SHP77 (cell line): ENCODE measurements at regions not wholly inside any gene's neighbourhood (a gene's known extent, or its start where the extent isn't known, plus 50 kb on each side); places are given as distances from the start of the nearest gene placed in this dataset.

Experiments
- DNase-seq, 2 experiments: peaks; one replicate each; lab custom pipeline; 2025; lab: John Stamatoyannopoulos, UW

DNA sequence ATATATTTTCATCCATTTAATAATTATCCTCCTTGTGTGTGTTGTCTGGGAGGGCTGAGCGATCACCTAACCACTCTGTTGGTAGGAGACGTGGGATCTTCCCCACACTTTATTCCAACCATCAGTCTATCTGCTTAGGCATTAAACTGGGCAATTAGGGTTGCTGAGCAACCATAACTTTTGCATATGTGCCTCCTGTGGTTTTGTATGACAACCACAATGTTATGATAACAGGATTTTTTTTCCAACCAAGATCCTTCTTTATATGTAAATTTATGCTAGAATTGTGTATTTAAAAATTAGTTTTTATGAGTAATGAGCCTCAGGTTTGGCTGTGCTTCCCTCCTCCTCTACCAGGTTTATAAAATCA lies 495.0 kb upstream of the MGMT start:
- DNase-seq = no peak

- no peak for DNase-seq
These were observed 493.8 kb upstream of the MGMT start for GRCh38 chr10:128973221-128973620.

DNA sequence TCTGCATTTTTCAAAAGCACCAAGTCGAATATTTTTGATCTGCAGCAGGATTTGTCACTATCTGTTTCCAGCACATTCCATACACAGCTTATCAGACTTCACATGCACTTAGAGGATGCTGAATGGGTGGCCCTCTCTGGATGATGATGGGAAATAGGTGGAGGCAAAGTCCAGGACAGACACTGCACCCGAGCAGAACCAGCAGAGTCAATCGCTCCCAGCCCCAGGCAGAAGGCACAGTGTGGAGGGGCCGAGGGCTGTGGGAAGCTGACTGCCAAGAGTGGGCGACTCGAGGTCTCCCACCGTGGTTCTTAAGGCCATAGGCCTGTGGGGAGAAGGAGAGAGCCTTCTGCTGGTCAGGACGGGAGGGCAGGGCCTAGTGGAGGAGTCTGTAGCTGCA lies 490.2 kb upstream of the MGMT start:
- no peak for DNase-seq

- DNase-seq = no peak
These were observed 488.8 kb upstream of the MGMT start for GRCh38 chr10:128978211-128978610.

DNA sequence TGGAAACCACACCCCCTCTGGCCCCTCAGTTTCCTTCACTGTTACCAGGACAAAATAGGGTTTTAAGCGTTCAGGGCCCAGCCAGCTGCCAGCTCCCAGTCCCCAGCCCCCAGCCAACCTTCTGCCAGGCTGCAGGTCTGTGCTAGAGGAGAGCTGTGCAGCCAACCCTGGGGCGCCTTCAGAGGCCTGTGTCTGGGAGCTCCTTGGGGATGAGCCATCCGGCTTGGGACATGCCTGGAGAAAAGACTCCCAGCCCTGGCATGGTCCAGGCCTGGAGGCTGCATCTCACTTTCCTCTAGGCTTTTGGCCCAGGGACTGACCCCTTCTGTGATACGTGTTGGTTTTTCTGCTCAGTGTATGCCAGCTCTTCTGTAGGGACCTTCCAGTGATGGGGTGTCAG lies 487.6 kb upstream of the MGMT start:
- no peak for DNase-seq

GRCh38 chr10:128981251-128981650 lies 485.8 kb upstream of the MGMT start:
- DNase-seq = no peak

GRCh38 chr10:128981881-128982615 lies 485.0 kb upstream of the MGMT start:
- no peak for DNase-seq

- no peak for DNase-seq
These were observed 484.5 kb upstream of the MGMT start for GRCh38 chr10:128982616-128982915.

GRCh38 chr10:128985036-128985435 lies 482.0 kb upstream of the MGMT start:
- no peak for DNase-seq

GRCh38 chr10:128990986-128991385 lies 476.1 kb upstream of the MGMT start:
- no peak for DNase-seq

DNA sequence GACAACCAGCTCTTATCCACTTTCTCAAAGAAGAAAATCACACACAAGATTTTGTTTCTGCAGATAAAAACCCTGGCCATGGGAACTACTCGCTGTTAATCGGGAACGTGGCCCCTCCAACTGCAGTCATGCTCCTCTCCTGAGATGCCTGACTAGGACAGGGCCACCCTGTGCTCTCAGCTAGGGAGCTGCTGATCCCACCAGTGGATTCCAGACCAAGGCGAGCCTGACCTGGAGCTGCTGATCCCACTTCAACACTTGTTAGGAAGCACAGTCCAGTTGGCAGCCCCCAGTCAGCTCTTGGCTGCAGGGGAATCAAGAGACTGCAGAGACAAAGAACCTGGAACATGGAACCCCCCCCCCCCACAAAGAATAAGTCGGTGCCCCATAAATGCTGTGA lies 474.3 kb upstream of the MGMT start:
- DNase-seq = no peak

GRCh38 chr10:128993443-128993842 lies 473.6 kb upstream of the MGMT start:
- DNase-seq = no peak

GRCh38 chr10:128993911-128994538 lies 473.0 kb upstream of the MGMT start:
- no peak for DNase-seq

- DNase-seq = no peak
These were observed 472.4 kb upstream of the MGMT start for GRCh38 chr10:128994598-128995143.

DNA sequence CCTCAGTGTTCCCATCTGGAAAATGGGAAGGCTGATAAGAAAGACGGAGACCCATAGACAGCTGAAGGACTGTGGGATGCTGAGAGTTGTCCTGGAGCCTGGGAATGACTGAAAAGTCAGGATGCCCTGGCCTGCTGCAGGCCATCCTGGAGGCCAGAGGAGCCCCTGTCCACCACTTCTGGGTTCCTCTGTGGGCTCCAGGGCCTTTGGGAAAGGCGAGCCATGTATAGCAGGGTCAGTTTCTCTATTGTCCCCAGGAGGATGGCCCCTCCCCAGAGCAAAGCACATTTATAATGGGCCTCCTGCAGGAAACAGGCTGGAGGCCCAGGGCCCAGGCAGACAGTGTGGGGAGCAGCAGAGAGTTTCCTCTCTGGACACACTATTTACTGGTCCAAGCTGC lies 471.4 kb upstream of the MGMT start:
- no peak for DNase-seq

- DNase-seq = no peak
These were observed 470.9 kb upstream of the MGMT start for GRCh38 chr10:128996092-128996491.

DNA sequence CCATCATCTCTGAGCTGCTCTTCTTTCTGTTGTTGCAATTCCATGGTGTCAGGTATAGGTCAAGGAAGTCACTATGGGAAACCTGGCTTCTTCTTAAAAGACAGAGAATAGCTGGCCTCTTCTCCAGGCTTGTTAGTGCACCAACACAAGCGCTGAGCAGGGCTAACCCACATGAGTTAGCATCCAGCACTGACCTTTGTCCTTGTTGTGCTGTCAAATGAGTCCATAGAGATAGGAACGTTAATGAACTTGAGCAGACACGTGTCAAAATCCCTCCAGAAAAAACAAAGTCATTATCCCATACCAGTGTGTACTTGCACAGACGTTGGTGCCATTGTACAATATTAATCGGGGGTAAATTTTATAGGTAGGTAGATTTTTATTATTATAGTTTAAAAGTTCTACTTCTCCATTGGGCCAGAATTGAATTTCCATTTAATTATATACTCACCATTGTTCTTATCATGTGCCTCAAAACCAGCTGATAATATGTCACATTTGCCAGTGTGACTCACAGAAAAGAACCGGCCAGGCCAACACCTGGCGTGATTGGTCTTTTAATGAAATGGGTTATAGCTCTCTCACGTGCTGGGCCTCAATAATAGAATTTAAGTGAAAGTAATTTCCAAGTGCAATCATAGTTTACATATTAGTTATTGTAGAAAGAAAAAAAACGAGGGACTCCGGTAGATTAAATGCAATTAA lies 468.8 kb upstream of the MGMT start:
- DNase-seq = no peak

- DNase-seq = no peak
These were observed 462.6 kb upstream of the MGMT start for GRCh38 chr10:129004398-129004797.

DNA sequence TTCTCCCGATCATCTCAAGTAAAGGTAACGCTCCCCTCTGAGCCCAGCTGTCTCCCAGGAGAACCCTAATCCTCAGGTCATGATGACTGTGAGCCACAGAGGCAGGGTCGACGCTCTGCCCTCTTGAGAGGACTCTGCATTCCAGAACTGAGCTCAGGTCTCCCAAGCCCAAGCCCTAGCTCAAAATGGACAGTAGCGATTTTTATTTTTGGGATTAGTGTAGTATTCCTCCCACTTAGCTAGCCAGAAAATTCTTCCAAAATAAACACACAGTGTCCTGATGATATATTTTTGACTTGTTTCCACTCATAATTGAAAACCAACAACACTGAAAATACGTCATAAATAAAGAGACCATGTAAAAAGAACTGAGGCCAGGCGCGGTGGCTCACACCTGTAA lies 462.0 kb upstream of the MGMT start:
- DNase-seq = no peak

- no peak for DNase-seq
These were observed 461.2 kb upstream of the MGMT start for GRCh38 chr10:129005804-129006203.

DNA sequence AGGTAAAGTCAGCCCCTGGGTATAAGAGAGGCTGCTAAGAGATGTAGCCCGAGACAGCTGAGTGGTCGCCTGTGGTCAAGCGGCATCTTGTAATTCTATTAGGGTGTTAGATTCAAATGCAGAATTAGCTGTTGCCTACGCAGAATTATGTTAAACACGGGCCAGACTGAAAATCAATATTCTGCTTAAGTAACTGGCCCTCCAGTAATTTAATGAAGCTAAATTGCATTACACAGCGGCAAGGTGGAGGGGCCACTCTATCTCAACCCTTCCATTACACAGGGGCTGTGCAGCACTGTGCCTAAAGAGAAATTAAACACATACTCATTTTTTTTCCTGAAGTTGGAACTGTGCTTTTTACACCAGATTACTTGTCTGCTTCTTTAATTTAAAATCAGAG lies 448.5 kb upstream of the MGMT start:
- DNase-seq = no peak

GRCh38 chr10:129020651-129021330 lies 446.2 kb upstream of the MGMT start:
- no peak for DNase-seq
